ENCODE measurements at regions not wholly inside any gene's neighbourhood (a gene's known extent, or its start where the extent isn't known, plus 50 kb on each side); places are given as distances from the start of the nearest gene placed in this dataset.

DNA sequence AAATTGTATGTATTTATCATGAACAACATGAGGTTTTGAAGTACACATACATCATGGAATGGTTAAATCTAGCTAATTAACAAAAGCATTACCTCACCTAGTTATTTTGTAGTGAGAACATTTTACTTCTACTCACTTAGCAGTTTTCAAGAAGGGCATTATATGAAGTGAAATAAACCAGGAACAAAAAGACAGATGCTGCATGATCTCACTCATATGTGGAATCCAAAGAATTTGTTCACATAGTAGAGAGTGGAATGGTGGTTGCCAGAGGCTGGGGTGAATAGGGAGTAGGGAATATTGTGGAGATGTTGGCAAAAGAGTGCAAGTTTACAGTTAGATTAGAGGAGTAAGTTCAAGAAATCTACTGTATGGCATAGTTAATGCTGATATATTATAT is 292.0 kb downstream of the ASXL3 start:
- Histone ChIP-seq H3K4me3 (no peak overlapping the region), H3K4me1 (peaks cover 4 to 11% (median 9%) of the 10 kb centered on the region in 3 donors), H3K36me3 (no peaks in the 10 kb centered on the region), H3K27ac (no peak overlapping the region), H3K9me3 (no peaks in the 10 kb centered on the region), H3K27me3 (no peaks in the 10 kb centered on the region)
- ATAC-seq, result peak in 1 of 4 donors; percentile 48
- FAIRE-seq, result no peak
- DNase-seq, result no peak
- TF ChIP-seq, protein P1, sequence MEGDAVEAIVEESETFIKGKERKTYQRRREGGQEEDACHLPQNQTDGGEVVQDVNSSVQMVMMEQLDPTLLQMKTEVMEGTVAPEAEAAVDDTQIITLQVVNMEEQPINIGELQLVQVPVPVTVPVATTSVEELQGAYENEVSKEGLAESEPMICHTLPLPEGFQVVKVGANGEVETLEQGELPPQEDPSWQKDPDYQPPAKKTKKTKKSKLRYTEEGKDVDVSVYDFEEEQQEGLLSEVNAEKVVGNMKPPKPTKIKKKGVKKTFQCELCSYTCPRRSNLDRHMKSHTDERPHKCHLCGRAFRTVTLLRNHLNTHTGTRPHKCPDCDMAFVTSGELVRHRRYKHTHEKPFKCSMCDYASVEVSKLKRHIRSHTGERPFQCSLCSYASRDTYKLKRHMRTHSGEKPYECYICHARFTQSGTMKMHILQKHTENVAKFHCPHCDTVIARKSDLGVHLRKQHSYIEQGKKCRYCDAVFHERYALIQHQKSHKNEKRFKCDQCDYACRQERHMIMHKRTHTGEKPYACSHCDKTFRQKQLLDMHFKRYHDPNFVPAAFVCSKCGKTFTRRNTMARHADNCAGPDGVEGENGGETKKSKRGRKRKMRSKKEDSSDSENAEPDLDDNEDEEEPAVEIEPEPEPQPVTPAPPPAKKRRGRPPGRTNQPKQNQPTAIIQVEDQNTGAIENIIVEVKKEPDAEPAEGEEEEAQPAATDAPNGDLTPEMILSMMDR (IDR thresholded peaks at IDR 0.05), result no peak
- intact Hi-C loops (cut with DNase I), result no loop called here

DNA sequence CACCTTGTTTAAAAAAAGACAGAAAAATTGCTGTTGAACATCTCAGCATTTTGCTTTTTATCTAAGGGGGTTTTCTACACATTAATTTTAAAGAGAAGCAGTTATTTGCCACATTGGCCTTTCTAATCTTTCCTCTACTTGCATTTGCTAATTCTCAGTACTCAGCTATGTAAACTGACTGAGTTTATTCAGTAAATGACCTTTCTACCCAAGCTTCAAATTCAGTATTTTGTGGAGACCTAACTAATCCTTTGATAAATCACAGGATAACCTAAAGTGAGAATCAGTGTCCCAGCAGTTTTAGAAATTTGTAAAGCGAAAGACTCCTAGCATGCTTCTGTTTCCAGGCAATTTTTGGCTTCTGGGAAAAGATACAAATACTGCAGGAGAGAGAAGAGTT is 288.4 kb downstream of the ASXL3 start:
- DNase-seq, result no peak

DNA sequence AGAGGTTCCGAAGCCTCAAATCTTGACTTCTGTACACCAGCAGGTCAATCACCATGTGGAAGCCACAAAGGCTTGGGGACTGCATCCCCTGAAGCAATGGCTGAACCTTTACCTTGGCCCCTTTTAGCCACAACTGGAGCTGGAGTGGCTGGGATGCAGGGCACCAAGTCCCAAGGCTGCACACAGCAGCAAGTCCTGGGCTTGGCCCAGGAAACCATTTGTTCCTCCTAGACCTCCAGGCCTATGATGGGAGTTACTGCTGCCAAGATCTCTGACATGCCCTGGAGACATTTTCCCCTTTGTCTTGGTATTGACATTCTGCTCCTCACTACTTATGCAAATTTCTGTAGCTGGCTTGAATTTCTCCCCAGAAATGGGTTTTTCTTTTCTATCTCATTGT is 285.9 kb downstream of the ASXL3 start:
- H3K4me1 ChIP-seq, result peaks cover 4 to 11% (median 9%) of the 10 kb centered on the region in 3 donors
- TF ChIP-seq, protein P1 (IDR thresholded peaks at IDR 0.05), result no peak
- DNase-seq (no peak), ATAC-seq (no peak), FAIRE-seq (no peak)
- H3K27ac ChIP-seq, result no peak overlapping the region
- no peaks in the 10 kb centered on the region for H3K27me3 ChIP-seq
- no peak overlapping the region for H3K4me3 ChIP-seq
- intact Hi-C loops (cut with DNase I), result no loop called here
- no peaks in the 10 kb centered on the region for H3K36me3 ChIP-seq
- WGBS, 2 donors, result 97 to 100% methylated on average over 1 of the region's 1 CpG
- H3K9me3 ChIP-seq, result no peaks in the 10 kb centered on the region

More for the DNA sequence above, 288.4 kb downstream of the ASXL3 start:
- Histone ChIP-seq H3K9me3 (no peaks in the 10 kb centered on the region), H3K27me3 (no peaks in the 10 kb centered on the region), H3K36me3 (no peaks in the 10 kb centered on the region), H3K4me1 (peaks cover 4 to 11% (median 9%) of the 10 kb centered on the region in 3 donors), H3K4me3 (no peak overlapping the region), H3K27ac (no peak overlapping the region)
- intact Hi-C loops (cut with DNase I), result no loop called here
- 73 to 74% methylated on average over 1 of the region's 1 CpG for WGBS, 2 donors
- ATAC-seq (peak in 3 of 4 donors; percentile 36 to 69 (median 36)), FAIRE-seq (no peak)
- TF ChIP-seq, protein P1 (IDR thresholded peaks at IDR 0.05), result no peak

DNA sequence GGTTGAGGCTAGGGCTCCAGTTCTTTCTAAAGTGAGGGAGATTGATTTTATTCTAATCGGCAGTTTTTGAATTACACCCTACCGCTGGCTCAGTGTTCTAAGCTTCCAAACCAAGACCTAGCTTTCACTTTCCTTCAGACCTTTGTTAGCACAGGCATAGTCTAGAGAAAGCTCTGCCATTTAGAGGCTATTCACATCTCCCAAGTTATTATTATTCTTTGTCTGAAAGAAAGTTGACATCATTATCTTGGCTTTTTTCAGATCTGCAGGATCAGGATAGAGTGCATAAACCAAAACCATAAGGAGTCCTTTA is 276.8 kb downstream of the ASXL3 start:
- WGBS, 2 donors, result 95 to 96% methylated on average over 2 of the region's 2 CpGs
- Histone ChIP-seq H3K27me3 (no peaks in the 10 kb centered on the region), H3K4me3 (no peak overlapping the region), H3K36me3 (no peaks in the 10 kb centered on the region), H3K4me1 (no peaks in the 10 kb centered on the region), H3K27ac (no peak overlapping the region), H3K9me3 (no peaks in the 10 kb centered on the region)
- no peak for FAIRE-seq
- intact Hi-C loops (cut with DNase I), result no loop called here
- no peak for DNase-seq
- TF ChIP-seq, protein P1 (IDR thresholded peaks at IDR 0.05), result no peak
- ATAC-seq, result no peak

DNA sequence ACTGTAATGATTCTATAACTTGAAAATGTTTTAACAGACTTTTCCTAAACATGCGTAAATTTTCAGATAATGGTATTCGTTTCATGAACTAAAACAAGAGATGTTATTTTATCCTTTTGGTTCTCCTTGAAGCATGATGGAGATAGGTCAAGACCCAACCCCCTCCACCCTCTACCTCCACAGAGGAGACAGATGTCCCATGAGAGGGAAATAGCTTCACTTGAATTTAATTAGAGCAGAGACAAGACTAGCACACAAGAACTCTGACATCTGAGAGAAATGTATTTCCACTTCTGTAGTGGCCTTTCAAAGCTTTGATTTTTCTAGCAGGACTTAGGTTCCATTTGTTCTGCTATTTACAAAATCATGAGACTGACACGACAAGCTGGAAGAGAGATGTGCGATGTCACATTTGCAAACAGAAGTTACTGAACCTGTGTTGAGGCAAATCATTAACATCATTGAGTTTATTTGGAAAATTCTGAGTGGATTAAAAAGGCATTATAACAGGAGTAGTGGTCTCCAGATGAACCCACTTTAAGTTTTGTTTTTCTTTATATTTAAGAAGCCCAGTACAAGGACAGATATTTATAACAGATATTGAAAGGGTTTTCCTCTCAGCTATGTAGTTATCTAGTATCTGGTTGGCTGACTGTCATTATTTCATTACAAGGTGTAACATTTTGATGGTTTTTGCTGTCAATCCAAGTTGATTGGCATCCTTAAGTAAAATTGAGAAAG is 276.2 kb downstream of the ASXL3 start:
- ATAC-seq, result no peak
- 71% methylated on average over 4 of the region's 4 CpGs for WGBS, 2 donors
- no peaks in the 10 kb centered on the region for H3K36me3 ChIP-seq
- no peak for DNase-seq
- intact Hi-C loops (cut with DNase I), result no loop called here
- H3K4me1 ChIP-seq, result no peaks in the 10 kb centered on the region
- H3K9me3 ChIP-seq, result no peaks in the 10 kb centered on the region
- no peak overlapping the region for H3K27ac ChIP-seq
- TF ChIP-seq, protein P1 (IDR thresholded peaks at IDR 0.05), result no peak
- no peaks in the 10 kb centered on the region for H3K27me3 ChIP-seq
- FAIRE-seq, result no peak
- H3K4me3 ChIP-seq, result no peak overlapping the region

Data from pancreas (tissue), 10 donors.